RWPE2 (cell line): ENCODE measurements at regions not wholly inside any gene's neighbourhood (a gene's known extent, or its start where the extent isn't known, plus 50 kb on each side); places are given as distances from the start of the nearest gene placed in this dataset.

Experiments
- ATAC-seq: fragments of 200-7000 bp; cut with Tn5 transposase; 3 replicates; pipeline ENCODE4 v1.9.1; 2021; ENCODE audit warnings: low read depth
- DNase-seq: peaks from one replicate; pipeline ENCODE4 v3.0.0-alpha.2; 2020; ENCODE audit warnings: low spot score
- H3K27ac ChIP-seq: fragments of 450-650 bp; 2 replicates; pipeline ENCODE4 v1.5.1; 2017; ENCODE audit warnings: mild to moderate bottlenecking; ENCODE audit not compliant: poor library complexity, severe bottlenecking
- H3K27me3 ChIP-seq: fragments of 250-450 bp; sonication (Bioruptor Pico); 2 replicates; pipeline ENCODE4 v1.5.1; 2021; ENCODE audit warnings: mild to moderate bottlenecking, moderate library complexity; ENCODE audit not compliant: insufficient read depth, poor library complexity, severe bottlenecking
- H3K36me3 ChIP-seq: fragments of 250-450 bp; sonication (Bioruptor Pico); 2 replicates; pipeline ENCODE4 v1.5.1; 2020; ENCODE audit warnings: low read depth, mild to moderate bottlenecking, moderate library complexity
- H3K4me1 ChIP-seq: fragments of 250-450 bp; sonication (Bioruptor Pico); 2 replicates; pipeline ENCODE4 v1.5.1; 2021; ENCODE audit warnings: mild to moderate bottlenecking, moderate library complexity; ENCODE audit not compliant: insufficient read depth, poor library complexity, severe bottlenecking
- H3K4me3 ChIP-seq: fragments of 250-450 bp; sonication (Bioruptor Pico); 2 replicates; pipeline ENCODE4 v1.5.1; 2021; ENCODE audit warnings: mild to moderate bottlenecking, moderate library complexity; ENCODE audit not compliant: severe bottlenecking
- H3K9me3 ChIP-seq: fragments of 250-450 bp; sonication (Bioruptor Pico); 2 replicates; pipeline ENCODE4 v1.5.1; 2021; ENCODE audit warnings: mild to moderate bottlenecking, moderate library complexity; ENCODE audit not compliant: severe bottlenecking
- TF ChIP-seq, protein P1 (sequence below): fragments of 450-650 bp; IDR thresholded peaks from one replicate; pipeline ENCODE4 v1.5.1; 2017; ENCODE audit warnings: mild to moderate bottlenecking, moderate library complexity; ENCODE audit not compliant: poor library complexity, severe bottlenecking

DNA sequence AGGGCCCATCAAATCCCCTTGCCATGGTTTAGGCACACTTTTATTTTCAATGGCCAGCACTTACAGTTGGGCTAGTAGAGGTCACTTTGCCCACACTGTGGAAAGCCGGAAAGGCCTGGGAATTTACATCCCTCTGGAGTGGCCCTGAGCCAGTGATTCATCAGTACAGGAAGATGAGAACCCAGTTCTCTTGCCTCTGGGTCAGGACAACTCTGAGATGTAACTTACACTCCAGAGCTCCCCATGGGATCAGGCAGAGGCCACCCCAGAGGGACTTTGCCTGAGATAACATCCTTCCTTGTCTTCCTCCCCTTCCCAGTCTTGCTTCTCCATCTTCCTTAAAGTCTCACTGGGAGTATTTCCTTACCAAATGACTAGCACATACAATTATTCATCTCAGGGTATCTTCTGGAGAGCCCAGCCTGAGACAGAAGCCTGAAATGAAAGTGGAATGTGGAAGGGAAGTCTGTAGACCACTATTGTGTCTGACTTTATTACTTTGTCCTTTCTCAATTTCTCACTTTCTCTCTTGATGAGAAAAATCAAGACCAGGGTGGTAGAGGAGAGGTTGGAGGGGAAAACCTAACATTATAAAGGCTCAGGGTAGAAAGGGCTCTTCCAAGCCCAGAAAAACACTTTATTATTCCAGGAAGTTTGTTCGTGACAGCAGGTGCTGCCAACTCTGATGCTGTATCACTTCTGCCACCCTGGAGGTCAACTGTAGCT, 220.8 kb downstream of the ZNF621 start:
- TF ChIP-seq, protein P1, sequence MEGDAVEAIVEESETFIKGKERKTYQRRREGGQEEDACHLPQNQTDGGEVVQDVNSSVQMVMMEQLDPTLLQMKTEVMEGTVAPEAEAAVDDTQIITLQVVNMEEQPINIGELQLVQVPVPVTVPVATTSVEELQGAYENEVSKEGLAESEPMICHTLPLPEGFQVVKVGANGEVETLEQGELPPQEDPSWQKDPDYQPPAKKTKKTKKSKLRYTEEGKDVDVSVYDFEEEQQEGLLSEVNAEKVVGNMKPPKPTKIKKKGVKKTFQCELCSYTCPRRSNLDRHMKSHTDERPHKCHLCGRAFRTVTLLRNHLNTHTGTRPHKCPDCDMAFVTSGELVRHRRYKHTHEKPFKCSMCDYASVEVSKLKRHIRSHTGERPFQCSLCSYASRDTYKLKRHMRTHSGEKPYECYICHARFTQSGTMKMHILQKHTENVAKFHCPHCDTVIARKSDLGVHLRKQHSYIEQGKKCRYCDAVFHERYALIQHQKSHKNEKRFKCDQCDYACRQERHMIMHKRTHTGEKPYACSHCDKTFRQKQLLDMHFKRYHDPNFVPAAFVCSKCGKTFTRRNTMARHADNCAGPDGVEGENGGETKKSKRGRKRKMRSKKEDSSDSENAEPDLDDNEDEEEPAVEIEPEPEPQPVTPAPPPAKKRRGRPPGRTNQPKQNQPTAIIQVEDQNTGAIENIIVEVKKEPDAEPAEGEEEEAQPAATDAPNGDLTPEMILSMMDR: no peak
- Histone ChIP-seq H3K27me3 (no peaks in the 10 kb centered on the region), H3K4me1 (no peaks in the 10 kb centered on the region), H3K4me3 (no peak overlapping the region), H3K9me3 (no peaks in the 10 kb centered on the region), H3K27ac (no peak overlapping the region), H3K36me3 (no peaks in the 10 kb centered on the region)
- DNase-seq (no peak), ATAC-seq (no peak)

DNA sequence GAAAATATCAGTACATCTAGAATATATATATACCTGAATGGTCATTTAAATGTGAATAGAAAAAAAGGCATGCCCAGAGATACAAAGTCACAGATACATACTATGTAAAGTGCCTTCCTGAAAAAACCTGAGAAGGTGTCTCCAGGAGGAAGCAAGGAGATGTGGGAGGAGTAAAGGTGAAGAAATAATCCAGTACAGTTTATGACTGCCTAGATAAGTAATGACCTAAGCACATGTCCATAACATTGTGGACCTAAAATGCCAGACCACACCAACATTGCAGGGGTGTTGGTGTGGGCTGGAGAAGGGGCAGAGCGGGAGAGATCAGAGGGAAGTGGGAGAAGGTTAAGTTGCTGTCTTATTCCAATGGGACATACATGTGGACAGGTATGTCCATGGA, 226.9 kb downstream of the ZNF621 start:
- Histone ChIP-seq H3K4me3 (no peak overlapping the region), H3K4me1 (no peaks in the 10 kb centered on the region), H3K27ac (no peak overlapping the region), H3K27me3 (no peaks in the 10 kb centered on the region), H3K9me3 (no peaks in the 10 kb centered on the region), H3K36me3 (no peaks in the 10 kb centered on the region)
- DNase-seq (no peak), ATAC-seq (no peak)
- TF ChIP-seq, protein P1: no peak

DNA sequence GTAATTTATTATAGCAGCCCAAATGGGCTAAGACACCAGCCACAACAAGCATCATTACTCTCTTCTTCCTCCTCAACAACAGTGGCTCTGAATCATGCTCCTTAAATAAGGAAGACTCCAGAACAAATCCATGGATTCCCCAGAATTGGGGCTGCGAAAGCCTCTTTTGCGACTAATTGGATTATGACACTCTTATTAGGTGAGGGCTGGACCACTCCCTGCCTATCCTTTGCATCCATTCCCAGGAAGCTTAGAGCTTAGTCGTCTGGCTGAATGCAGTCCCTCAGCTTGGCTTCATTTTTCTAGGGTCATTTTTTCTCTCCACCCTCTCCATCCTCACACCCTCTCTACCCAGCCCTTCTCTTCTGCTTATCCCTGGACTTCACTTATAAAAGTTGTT, 227.7 kb downstream of the ZNF621 start:
- Histone ChIP-seq H3K27me3 (no peaks in the 10 kb centered on the region), H3K27ac (no peak overlapping the region), H3K9me3 (no peaks in the 10 kb centered on the region), H3K4me3 (no peak overlapping the region), H3K36me3 (no peaks in the 10 kb centered on the region), H3K4me1 (no peaks in the 10 kb centered on the region)
- TF ChIP-seq, protein P1: no peak
- DNase-seq (no peak), ATAC-seq (no peak)

DNA sequence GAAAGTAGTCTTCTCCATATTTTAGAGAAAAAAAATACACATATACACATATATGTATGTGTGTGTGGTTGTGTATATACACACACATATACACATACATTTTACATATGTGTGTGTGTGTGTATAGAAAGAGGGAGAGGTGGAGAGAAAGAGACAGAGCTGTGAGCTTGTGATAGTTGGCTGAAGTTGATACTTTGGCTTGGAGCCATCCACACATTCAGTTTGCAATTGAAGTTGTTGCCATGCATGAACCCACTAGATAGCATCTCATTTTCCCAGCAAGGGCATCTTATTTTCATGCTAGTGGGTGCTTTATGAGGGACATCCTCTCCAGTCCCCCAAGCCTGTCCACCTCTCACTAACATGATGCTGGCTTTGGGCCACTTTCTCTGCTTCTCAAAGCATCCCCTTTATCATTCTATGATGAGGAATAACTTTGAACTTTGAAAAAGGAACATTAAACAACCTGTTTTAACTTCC, 228.6 kb downstream of the ZNF621 start:
- no peak for DNase-seq
- no peaks in the 10 kb centered on the region for H3K36me3 ChIP-seq

More for the DNA sequence above, 228.6 kb downstream of the ZNF621 start:
- Histone ChIP-seq H3K9me3 (no peaks in the 10 kb centered on the region), H3K27ac (no peak overlapping the region), H3K4me1 (no peaks in the 10 kb centered on the region), H3K27me3 (no peaks in the 10 kb centered on the region), H3K4me3 (no peak overlapping the region)
- no peak for ATAC-seq
- TF ChIP-seq, protein P1: no peak
